Glutamatergic neuron (in vitro differentiated cells): ENCODE measurements at regions not wholly inside any gene's neighbourhood (a gene's known extent, or its start where the extent isn't known, plus 50 kb on each side); places are given as distances from the start of the nearest gene placed in this dataset.

Source experiments
- DNase-seq: peaks from one replicate; pipeline ENCODE4 v3.0.0; 2022
- H3K27ac Mint-ChIP-seq: one replicate; pipeline ENCODE4 v1.8.0; 2020; ENCODE audit warnings: mild to moderate bottlenecking, mixed read lengths, inconsistent platforms; ENCODE audit not compliant: unreplicated experiment
- H3K27me3 Mint-ChIP-seq: one replicate; pipeline ENCODE4 v1.8.0; 2020; ENCODE audit warnings: mild to moderate bottlenecking, moderate library complexity, mixed read lengths, inconsistent platforms; ENCODE audit not compliant: unreplicated experiment
- H3K36me3 Mint-ChIP-seq: one replicate; pipeline ENCODE4 v1.8.0; 2020; ENCODE audit warnings: mild to moderate bottlenecking, mixed read lengths, inconsistent platforms; ENCODE audit not compliant: unreplicated experiment
- H3K4me1 Mint-ChIP-seq: one replicate; pipeline ENCODE4 v1.8.0; 2020; ENCODE audit warnings: mild to moderate bottlenecking, low read depth, mixed read lengths, inconsistent platforms; ENCODE audit not compliant: unreplicated experiment
- H3K4me3 Mint-ChIP-seq: one replicate; pipeline ENCODE4 v1.8.0; 2020; ENCODE audit warnings: mild to moderate bottlenecking, mixed read lengths, inconsistent platforms; ENCODE audit not compliant: unreplicated experiment
- H3K9me3 Mint-ChIP-seq: one replicate; pipeline ENCODE4 v1.8.0; 2020; ENCODE audit warnings: mild to moderate bottlenecking, moderate library complexity, mixed read lengths, inconsistent platforms; ENCODE audit not compliant: unreplicated experiment
- CTCF ChIP-seq: fragments of 200-600 bp; sonication (generic); IDR thresholded peaks from one replicate; pipeline ENCODE4 v1.5.0; 2021; ENCODE audit not compliant: partially characterized antibody, unreplicated experiment

DNA sequence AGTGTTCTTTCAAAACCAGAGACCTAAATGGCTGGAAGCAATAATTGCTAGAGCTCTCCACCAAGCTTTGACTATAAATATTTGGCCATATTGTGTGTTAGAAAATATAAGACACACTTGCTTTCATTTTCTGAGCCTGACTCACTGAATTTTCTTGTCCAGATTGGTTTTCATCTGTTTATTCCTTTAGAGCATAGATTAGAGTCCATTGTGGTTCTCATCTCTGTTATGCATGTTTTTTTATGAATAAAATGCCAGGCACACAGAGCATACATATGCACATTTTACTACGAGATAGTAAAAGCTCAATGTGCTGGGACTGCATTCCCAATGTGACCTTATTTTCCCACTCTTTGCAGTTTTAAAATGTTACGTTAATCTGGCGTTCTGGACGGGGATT is 115.3 kb upstream of the MLIP start:
- H3K4me3 Mint-ChIP-seq = no peak overlapping the region
- no peak for DNase-seq
- no peak overlapping the region for H3K27ac Mint-ChIP-seq
- H3K27me3 Mint-ChIP-seq = no peaks in the 10 kb centered on the region
- no peaks in the 10 kb centered on the region for H3K36me3 Mint-ChIP-seq
- TF ChIP-seq CTCF = no peak
- no peaks in the 10 kb centered on the region for H3K4me1 Mint-ChIP-seq
- H3K9me3 Mint-ChIP-seq = no peaks in the 10 kb centered on the region

DNA sequence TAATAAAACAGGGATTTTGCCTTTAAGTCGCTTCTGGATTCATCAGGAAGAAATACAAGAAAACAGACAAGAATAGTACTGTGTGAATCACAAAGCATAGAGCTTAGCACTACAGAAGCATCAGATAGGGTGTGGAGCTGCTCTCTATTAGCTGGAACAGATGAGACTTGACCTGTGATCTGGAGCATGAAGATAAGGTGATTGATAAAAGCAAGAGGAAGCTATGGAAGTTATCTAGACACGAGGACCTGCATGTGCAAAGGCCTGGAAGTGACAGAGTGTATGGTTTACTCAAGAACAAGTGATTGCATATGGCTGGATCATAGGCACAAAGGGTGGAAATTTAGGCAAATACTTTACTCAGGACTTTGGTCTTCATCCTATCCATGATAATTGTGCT is 112.9 kb upstream of the MLIP start:
- Mint-ChIP-seq H3K36me3 (no peaks in the 10 kb centered on the region), H3K9me3 (no peaks in the 10 kb centered on the region), H3K4me3 (no peak overlapping the region), H3K27ac (no peak overlapping the region), H3K27me3 (peaks cover 2% of the 10 kb centered on the region), H3K4me1 (no peaks in the 10 kb centered on the region)
- DNase-seq = no peak
- TF ChIP-seq CTCF = no peak

DNA sequence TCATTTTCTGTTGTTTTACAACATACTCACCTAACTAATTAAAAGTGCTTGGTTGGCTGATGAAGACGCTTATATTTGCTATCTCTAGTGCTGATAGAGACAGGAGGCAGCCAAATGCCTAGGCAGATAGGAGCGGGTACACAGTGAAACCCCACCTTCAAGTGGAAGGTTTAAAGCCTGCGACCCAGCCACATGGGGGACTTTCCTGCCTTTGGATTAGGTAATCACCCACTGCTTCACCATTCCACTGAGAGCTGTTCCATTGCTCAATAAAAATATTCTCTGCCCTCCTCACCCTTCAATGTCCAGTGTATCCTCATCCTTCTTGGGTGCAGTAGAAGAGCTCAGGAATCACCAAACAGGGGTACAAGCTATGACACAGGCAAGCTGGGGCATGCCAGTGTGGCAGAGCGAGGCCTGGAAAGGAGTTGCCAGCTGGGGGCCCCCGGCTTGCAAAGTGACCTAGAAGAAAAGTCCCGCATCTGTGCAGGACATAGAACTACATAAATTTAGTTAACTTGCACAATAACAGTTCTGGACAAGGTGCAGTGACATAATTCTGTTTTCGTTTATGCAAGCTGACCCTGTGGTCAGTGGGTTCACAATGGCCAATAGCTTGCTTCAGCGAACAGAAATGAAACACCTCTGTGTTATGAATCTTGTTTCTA is 112.0 kb upstream of the MLIP start:
- Mint-ChIP-seq H3K36me3 (no peaks in the 10 kb centered on the region), H3K4me3 (no peak overlapping the region), H3K27me3 (peaks cover 2% of the 10 kb centered on the region), H3K4me1 (no peaks in the 10 kb centered on the region), H3K27ac (no peak overlapping the region), H3K9me3 (no peaks in the 10 kb centered on the region)
- DNase-seq = no peak
- no peak for TF ChIP-seq CTCF

DNA sequence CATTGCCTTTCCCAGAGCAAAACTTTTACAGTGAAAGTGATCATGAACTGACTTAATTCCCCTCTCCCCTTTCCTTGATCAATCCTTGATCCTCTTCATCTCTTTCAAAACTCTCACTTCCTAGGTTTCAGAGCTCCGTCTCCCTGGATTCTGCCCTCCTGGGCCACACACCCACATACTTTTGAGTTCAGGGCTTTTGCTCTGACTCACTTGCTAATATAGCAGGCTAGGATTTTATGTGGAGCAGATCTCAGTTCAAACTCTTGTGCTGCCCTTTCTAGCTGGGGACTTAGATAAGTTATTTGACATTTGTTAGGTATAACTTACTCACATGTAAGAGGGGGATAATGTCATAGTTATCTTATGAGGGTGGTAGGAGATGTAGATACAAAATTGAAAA is 109.1 kb upstream of the MLIP start:
- H3K4me1 Mint-ChIP-seq = no peaks in the 10 kb centered on the region
- no peaks in the 10 kb centered on the region for H3K36me3 Mint-ChIP-seq
- H3K4me3 Mint-ChIP-seq = no peak overlapping the region

More for the DNA sequence above, 109.1 kb upstream of the MLIP start:
- Mint-ChIP-seq H3K9me3 (no peaks in the 10 kb centered on the region), H3K27me3 (peaks cover 2% of the 10 kb centered on the region), H3K27ac (no peak overlapping the region)
- no peak for DNase-seq
- no peak for TF ChIP-seq CTCF
